ENCODE measurements at regions not wholly inside any gene's neighbourhood (a gene's known extent, or its start where the extent isn't known, plus 50 kb on each side); places are given as distances from the start of the nearest gene placed in this dataset.

GRCh38 chr3:109532257-109533216 lies 195.2 kb upstream of the DPPA4 start:
- Histone ChIP-seq H3K27me3 (ENCODE audit: control insufficient read depth in 3 of 3, insufficient read depth in 3 of 3, low read length in 3 of 3) (no peaks in the 10 kb centered on the region), H3K9me3 (ENCODE audit: control insufficient read depth in 2 of 2, insufficient read depth in 1 of 2, low read depth in 1 of 2, low read length in 1 of 2) (peaks cover 0 to 2% of the 10 kb centered on the region in 2 donors), H3K27ac (ENCODE audit: low read depth in 1 of 3, low read length in 2 of 3) (no peak overlapping the region), H3K36me3 (ENCODE audit: control insufficient read depth in 3 of 3, insufficient read depth in 2 of 3, low read depth in 1 of 3, low read length in 3 of 3) (no peaks in the 10 kb centered on the region), H3K4me3 (ENCODE audit: low read depth in 1 of 3, low read length in 3 of 3) (no peak overlapping the region), H3K4me1 (ENCODE audit: control insufficient read depth in 3 of 3, insufficient read depth in 2 of 3, low read depth in 1 of 3, low read length in 2 of 3) (no peaks in the 10 kb centered on the region)
- no peak for FAIRE-seq
- peak; percentile 19 to 28 for DNase-seq
- 64 to 65% (median 65%) methylated on average over 6 of the region's 6 CpGs for WGBS, 3 donors

GRCh38 chr3:109545746-109546145 lies 208.4 kb upstream of the DPPA4 start:
- H3K27me3 ChIP-seq (ENCODE audit: control insufficient read depth in 3 of 3, insufficient read depth in 3 of 3, low read length in 3 of 3): no peaks in the 10 kb centered on the region
- no peaks in the 10 kb centered on the region for H3K36me3 ChIP-seq (ENCODE audit: control insufficient read depth in 3 of 3, insufficient read depth in 2 of 3, low read depth in 1 of 3, low read length in 3 of 3)
- DNase-seq (no peak), FAIRE-seq (no peak)
- WGBS, 3 donors: 79 to 83% (median 83%) methylated on average over 10 of the region's 10 CpGs
- H3K9me3 ChIP-seq (ENCODE audit: control insufficient read depth in 2 of 2, insufficient read depth in 1 of 2, low read depth in 1 of 2, low read length in 1 of 2): no peaks in the 10 kb centered on the region
- no peaks in the 10 kb centered on the region for H3K4me1 ChIP-seq (ENCODE audit: control insufficient read depth in 3 of 3, insufficient read depth in 2 of 3, low read depth in 1 of 3, low read length in 2 of 3)
- H3K4me3 ChIP-seq (ENCODE audit: low read depth in 1 of 3, low read length in 3 of 3): no peak overlapping the region
- H3K27ac ChIP-seq (ENCODE audit: low read depth in 1 of 3, low read length in 2 of 3): no peak overlapping the region

GRCh38 chr3:109548192-109548938 lies 211.0 kb upstream of the DPPA4 start:
- Histone ChIP-seq H3K27ac (ENCODE audit: low read depth in 1 of 3, low read length in 2 of 3) (no peak overlapping the region), H3K4me1 (ENCODE audit: control insufficient read depth in 3 of 3, insufficient read depth in 2 of 3, low read depth in 1 of 3, low read length in 2 of 3) (no peaks in the 10 kb centered on the region), H3K36me3 (ENCODE audit: control insufficient read depth in 3 of 3, insufficient read depth in 2 of 3, low read depth in 1 of 3, low read length in 3 of 3) (no peaks in the 10 kb centered on the region), H3K4me3 (ENCODE audit: low read depth in 1 of 3, low read length in 3 of 3) (no peak overlapping the region), H3K27me3 (ENCODE audit: control insufficient read depth in 3 of 3, insufficient read depth in 3 of 3, low read length in 3 of 3) (no peaks in the 10 kb centered on the region), H3K9me3 (ENCODE audit: control insufficient read depth in 2 of 2, insufficient read depth in 1 of 2, low read depth in 1 of 2, low read length in 1 of 2) (no peaks in the 10 kb centered on the region)
- 42 to 57% (median 55%) methylated on average over 1 of the region's 1 CpG for WGBS, 3 donors
- no peak for DNase-seq
- FAIRE-seq: no peak

GRCh38 chr3:109553591-109554371 lies 216.4 kb upstream of the DPPA4 start:
- Histone ChIP-seq H3K36me3 (ENCODE audit: control insufficient read depth in 3 of 3, insufficient read depth in 2 of 3, low read depth in 1 of 3, low read length in 3 of 3) (no peaks in the 10 kb centered on the region), H3K4me1 (ENCODE audit: control insufficient read depth in 3 of 3, insufficient read depth in 2 of 3, low read depth in 1 of 3, low read length in 2 of 3) (no peaks in the 10 kb centered on the region), H3K27me3 (ENCODE audit: control insufficient read depth in 3 of 3, insufficient read depth in 3 of 3, low read length in 3 of 3) (no peaks in the 10 kb centered on the region), H3K9me3 (ENCODE audit: control insufficient read depth in 2 of 2, insufficient read depth in 1 of 2, low read depth in 1 of 2, low read length in 1 of 2) (no peaks in the 10 kb centered on the region), H3K27ac (ENCODE audit: low read depth in 1 of 3, low read length in 2 of 3) (no peak overlapping the region), H3K4me3 (ENCODE audit: low read depth in 1 of 3, low read length in 3 of 3) (no peak overlapping the region)
- FAIRE-seq: no peak
- DNase-seq: no peak
- WGBS, 3 donors: 50 to 58% (median 52%) methylated on average over 4 of the region's 4 CpGs

- no peak for DNase-seq
- no peak for FAIRE-seq
- Histone ChIP-seq H3K36me3 (ENCODE audit: control insufficient read depth in 3 of 3, insufficient read depth in 2 of 3, low read depth in 1 of 3, low read length in 3 of 3) (no peaks in the 10 kb centered on the region), H3K4me1 (ENCODE audit: control insufficient read depth in 3 of 3, insufficient read depth in 2 of 3, low read depth in 1 of 3, low read length in 2 of 3) (no peaks in the 10 kb centered on the region), H3K27ac (ENCODE audit: low read depth in 1 of 3, low read length in 2 of 3) (no peak overlapping the region), H3K9me3 (ENCODE audit: control insufficient read depth in 2 of 2, insufficient read depth in 1 of 2, low read depth in 1 of 2, low read length in 1 of 2) (peaks cover 0 to 4% of the 10 kb centered on the region in 2 donors), H3K27me3 (ENCODE audit: control insufficient read depth in 3 of 3, insufficient read depth in 3 of 3, low read length in 3 of 3) (no peaks in the 10 kb centered on the region), H3K4me3 (ENCODE audit: low read depth in 1 of 3, low read length in 3 of 3) (no peak overlapping the region)
- 91 to 100% (median 96%) methylated on average over 1 of the region's 1 CpG for WGBS, 3 donors
These were observed 222.0 kb upstream of the DPPA4 start for GRCh38 chr3:109559389-109559788.

GRCh38 chr3:109563149-109563548 lies 225.8 kb upstream of the DPPA4 start:
- Histone ChIP-seq H3K27me3 (ENCODE audit: control insufficient read depth in 3 of 3, insufficient read depth in 3 of 3, low read length in 3 of 3) (no peaks in the 10 kb centered on the region), H3K36me3 (ENCODE audit: control insufficient read depth in 3 of 3, insufficient read depth in 2 of 3, low read depth in 1 of 3, low read length in 3 of 3) (no peaks in the 10 kb centered on the region), H3K4me3 (ENCODE audit: low read depth in 1 of 3, low read length in 3 of 3) (no peak overlapping the region), H3K27ac (ENCODE audit: low read depth in 1 of 3, low read length in 2 of 3) (no peak overlapping the region), H3K4me1 (ENCODE audit: control insufficient read depth in 3 of 3, insufficient read depth in 2 of 3, low read depth in 1 of 3, low read length in 2 of 3) (no peaks in the 10 kb centered on the region), H3K9me3 (ENCODE audit: control insufficient read depth in 2 of 2, insufficient read depth in 1 of 2, low read depth in 1 of 2, low read length in 1 of 2) (peaks cover 0 to 4% of the 10 kb centered on the region in 2 donors)
- FAIRE-seq: no peak
- peak in 1 of 2 donors; percentile 3 for DNase-seq
- 74 to 81% (median 80%) methylated on average over 7 of the region's 7 CpGs for WGBS, 3 donors

GRCh38 chr3:109569135-109569846 lies 231.9 kb upstream of the DPPA4 start:
- WGBS, 3 donors: 64 to 73% (median 66%) methylated on average over 2 of the region's 2 CpGs
- Histone ChIP-seq H3K4me1 (ENCODE audit: control insufficient read depth in 3 of 3, insufficient read depth in 2 of 3, low read depth in 1 of 3, low read length in 2 of 3) (no peaks in the 10 kb centered on the region), H3K4me3 (ENCODE audit: low read depth in 1 of 3, low read length in 3 of 3) (no peak overlapping the region), H3K36me3 (ENCODE audit: control insufficient read depth in 3 of 3, insufficient read depth in 2 of 3, low read depth in 1 of 3, low read length in 3 of 3) (no peaks in the 10 kb centered on the region), H3K27me3 (ENCODE audit: control insufficient read depth in 3 of 3, insufficient read depth in 3 of 3, low read length in 3 of 3) (no peaks in the 10 kb centered on the region), H3K27ac (ENCODE audit: low read depth in 1 of 3, low read length in 2 of 3) (no peak overlapping the region), H3K9me3 (ENCODE audit: control insufficient read depth in 2 of 2, insufficient read depth in 1 of 2, low read depth in 1 of 2, low read length in 1 of 2) (no peaks in the 10 kb centered on the region)
- no peak for FAIRE-seq
- no peak for DNase-seq

GRCh38 chr3:109570408-109570807 lies 233.1 kb upstream of the DPPA4 start:
- H3K27me3 ChIP-seq (ENCODE audit: control insufficient read depth in 3 of 3, insufficient read depth in 3 of 3, low read length in 3 of 3): no peaks in the 10 kb centered on the region
- no peaks in the 10 kb centered on the region for H3K4me1 ChIP-seq (ENCODE audit: control insufficient read depth in 3 of 3, insufficient read depth in 2 of 3, low read depth in 1 of 3, low read length in 2 of 3)
- no peak for DNase-seq
- no peak overlapping the region for H3K4me3 ChIP-seq (ENCODE audit: low read depth in 1 of 3, low read length in 3 of 3)
- WGBS, 3 donors: 86 to 94% (median 88%) methylated on average over 2 of the region's 2 CpGs
- no peak overlapping the region for H3K27ac ChIP-seq (ENCODE audit: low read depth in 1 of 3, low read length in 2 of 3)
- no peaks in the 10 kb centered on the region for H3K36me3 ChIP-seq (ENCODE audit: control insufficient read depth in 3 of 3, insufficient read depth in 2 of 3, low read depth in 1 of 3, low read length in 3 of 3)
- no peak for FAIRE-seq
- no peaks in the 10 kb centered on the region for H3K9me3 ChIP-seq (ENCODE audit: control insufficient read depth in 2 of 2, insufficient read depth in 1 of 2, low read depth in 1 of 2, low read length in 1 of 2)

Data from small intestine (tissue), 7 donors.